Left ventricle myocardium superior (tissue), 1 donor: ENCODE measurements at regions not wholly inside any gene's neighbourhood (a gene's known extent, or its start where the extent isn't known, plus 50 kb on each side); places are given as distances from the start of the nearest gene placed in this dataset.

Source experiments
- ATAC-seq: fragments of 200-7000 bp; cut with Tn5 transposase; one replicate; pipeline ENCODE4 v1.9.1; 2020; ENCODE audit warnings: mild to moderate bottlenecking, moderate library complexity
- DNase-seq: peaks from one replicate; pipeline ENCODE4 v3.0.0-alpha.2; 2020
- intact Hi-C: fragments of 100-400 bp; cut with micrococcal nuclease; formaldehyde crosslinking; loops from one replicate; pipeline ENCODE4 v1.11.0; 2022
- donor health status: DM: no; HTN: yes; CAD: no; lungs with severe emphysema.

GRCh38 chr7:68998136-68998535 lies 600.1 kb upstream of the AUTS2 start:
- DNase-seq, result no peak
- no peak for ATAC-seq
- intact Hi-C loops, result no loop called here

DNA sequence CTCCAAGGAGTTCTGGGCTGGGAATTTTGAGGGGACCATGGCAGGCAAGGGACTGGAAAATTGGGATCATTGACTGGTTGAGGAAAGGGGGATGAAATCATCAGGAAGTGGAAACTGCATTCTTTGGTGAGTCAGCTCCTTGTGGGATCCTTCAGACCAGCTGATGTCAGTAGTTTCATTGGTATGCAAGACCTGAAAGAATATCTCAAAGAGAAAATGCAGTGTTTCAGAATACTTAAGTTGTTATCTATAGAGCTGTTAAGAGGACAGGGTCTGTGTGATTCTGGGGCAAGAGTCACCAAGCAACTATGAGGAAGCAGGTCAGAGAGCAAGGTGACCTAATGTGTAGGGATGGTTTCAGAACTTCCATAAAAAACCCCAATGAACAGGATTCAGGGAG lies 595.9 kb upstream of the AUTS2 start:
- DNase-seq (no peak), ATAC-seq (no peak)
- intact Hi-C loops, result no loop called here

DNA sequence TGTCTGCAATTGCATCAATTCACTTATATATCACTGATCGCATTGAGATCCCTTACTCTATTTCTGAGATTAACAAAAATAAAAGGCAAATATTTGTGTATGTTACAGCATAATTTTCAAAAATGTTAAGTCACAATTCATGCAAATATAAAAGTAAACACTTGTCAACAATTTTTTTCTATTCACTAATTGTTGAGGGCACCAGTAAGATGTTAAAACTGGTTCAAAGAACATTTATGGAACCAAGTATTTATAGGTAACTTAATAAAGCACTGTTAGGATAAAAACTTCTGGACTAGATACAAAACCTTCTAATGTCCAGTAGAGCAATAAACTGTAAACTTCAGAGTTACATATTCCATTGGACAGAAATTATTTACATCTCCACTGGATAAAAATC lies 586.1 kb upstream of the AUTS2 start:
- intact Hi-C loops, result no loop called here
- no peak for ATAC-seq
- DNase-seq, result no peak

DNA sequence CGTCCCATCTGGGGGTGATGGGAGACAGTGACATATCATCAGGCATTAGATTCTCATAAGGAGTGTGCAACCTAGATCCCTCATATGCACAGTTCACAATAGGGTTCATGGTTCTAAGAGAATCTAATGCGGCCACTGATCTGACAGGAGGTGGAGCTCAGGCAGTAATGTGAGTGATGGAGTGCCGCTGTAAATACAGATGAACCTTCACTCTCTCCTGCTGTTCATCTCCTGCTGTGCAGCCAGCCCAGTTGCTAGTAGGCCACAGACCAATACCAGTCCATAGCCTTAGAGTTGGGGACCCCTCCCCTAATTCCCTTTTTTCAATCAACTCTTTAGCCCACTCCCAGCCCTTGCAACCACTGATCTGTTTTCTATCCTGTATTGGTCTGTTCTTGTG lies 581.1 kb upstream of the AUTS2 start:
- DNase-seq (no peak), ATAC-seq (no peak)
- intact Hi-C loops, result no loop called here

GRCh38 chr7:69018200-69018599 lies 580.1 kb upstream of the AUTS2 start:
- intact Hi-C loops, result no loop called here
- ATAC-seq, result no peak
- DNase-seq, result no peak

DNA sequence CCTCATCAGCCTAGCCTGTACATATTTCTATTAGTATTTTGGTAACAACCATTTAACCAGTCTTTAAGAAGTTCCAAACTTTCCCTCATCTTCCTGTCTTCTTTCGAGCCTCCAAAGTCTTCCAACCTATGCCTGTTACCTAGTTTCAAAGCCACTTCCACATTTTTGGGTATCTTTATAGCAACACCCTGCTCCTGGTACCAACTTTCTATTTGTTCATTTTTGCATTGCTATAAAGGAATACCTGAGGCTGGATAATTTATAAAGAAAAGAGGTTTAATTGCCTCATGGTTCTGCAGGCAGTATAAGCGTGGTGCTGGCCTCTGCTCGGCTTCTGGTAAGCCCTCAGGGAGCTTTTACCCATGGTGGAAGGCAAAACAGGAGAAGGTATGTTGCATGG lies 578.8 kb upstream of the AUTS2 start:
- DNase-seq, result no peak
- intact Hi-C loops, result no loop called here
- no peak for ATAC-seq

DNA sequence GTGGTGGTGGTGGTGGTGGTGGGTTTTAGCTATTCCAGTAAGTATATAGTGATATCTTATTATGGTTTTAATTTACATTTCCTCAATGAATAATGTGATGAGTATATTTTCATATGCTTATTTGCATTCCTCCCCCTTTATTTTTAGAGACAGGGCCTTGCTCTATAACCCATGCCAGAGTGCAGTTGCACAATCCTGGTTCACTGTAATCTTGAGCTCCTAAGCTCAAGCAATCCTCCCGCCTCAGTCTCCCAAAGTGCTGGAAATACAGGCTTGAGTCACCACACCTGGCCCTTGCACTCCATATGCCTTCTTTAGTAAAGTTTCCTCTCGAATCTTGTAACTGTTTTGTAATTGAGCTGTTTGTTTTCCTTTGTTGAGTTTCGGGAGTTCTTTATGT lies 577.7 kb upstream of the AUTS2 start:
- ATAC-seq, result no peak
- no peak for DNase-seq
- intact Hi-C loops, result no loop called here

DNA sequence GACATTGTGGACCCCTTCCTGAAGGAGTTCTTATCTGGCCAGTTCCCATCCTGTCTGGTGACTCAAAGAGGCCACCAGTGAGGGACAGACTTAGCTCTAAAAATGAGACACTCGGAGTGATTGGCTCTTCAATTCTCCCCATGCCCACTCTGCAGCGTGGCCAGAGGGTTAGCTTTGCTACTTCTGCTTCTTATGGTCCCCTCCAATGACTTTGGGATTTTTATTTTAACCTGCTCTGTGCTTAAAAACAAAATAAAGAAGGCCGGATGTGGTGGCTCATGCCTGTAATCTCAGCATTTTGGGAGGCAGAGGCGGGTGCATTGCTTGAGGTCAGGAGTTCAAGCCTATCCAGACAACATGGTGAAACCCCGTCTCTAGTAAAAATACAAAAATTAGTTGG lies 573.0 kb upstream of the AUTS2 start:
- intact Hi-C loops, result no loop called here
- no peak for ATAC-seq
- no peak for DNase-seq

DNA sequence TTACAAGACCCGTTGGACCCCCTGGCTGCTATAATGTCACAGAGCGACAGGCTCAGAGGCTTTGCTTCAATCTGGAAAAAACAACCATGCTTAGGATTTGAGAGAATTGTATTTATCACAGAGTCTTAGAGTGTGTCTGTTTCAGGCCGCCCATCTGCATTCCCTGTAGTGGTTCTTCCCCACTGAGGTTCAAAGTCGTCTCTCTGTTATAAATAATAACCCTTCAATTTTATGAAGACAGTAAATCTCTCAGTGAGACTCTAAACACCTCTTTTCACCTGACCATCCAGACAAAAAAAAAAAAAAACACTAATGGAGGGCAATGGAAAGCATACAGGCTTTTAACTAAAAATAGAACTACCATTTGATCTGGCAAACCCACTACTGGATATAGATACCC lies 565.4 kb upstream of the AUTS2 start:
- no peak for ATAC-seq
- no peak for DNase-seq
- intact Hi-C loops, result no loop called here

DNA sequence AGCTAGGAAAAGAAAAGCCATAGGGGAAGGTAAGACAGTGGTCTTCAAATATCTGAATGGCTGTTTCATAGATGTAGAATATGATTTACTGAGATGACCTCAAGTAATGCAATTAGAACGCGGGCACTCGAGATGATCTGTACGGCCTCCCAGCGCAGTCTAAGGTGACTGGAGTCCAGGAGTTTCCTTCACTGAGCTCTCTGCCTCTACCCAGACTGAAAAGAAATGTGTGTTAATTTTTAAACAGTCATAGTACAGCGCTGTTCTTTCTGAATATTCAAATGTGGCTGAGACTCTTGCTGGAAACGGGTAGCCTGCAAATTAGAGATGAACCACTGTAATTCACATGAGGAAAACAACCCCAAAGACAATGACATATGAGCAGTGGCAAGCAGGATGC lies 562.4 kb upstream of the AUTS2 start:
- ATAC-seq (no peak), DNase-seq (no peak)
- intact Hi-C loops, result no loop called here

DNA sequence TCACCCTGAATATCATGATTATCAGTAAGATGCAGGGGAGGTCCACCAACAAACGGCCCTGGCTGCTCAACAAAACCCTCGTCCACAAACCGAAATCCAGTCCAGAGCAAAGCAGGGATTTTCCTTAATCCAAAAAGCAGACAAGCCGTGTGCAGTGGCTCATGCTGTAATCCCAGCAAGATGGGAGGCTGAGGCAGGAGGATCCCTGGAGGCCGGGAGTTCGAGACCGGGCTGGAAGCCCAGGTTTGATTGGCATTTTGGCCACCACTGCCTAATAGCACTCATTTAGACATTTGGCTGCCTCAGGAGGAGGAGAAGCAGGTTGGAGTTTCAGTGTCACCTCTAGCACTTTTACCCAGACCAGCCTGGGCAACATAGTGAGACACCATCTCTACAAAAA lies 562.0 kb upstream of the AUTS2 start:
- intact Hi-C loops, result no loop called here
- no peak for DNase-seq
- no peak for ATAC-seq

- intact Hi-C loops, result no loop called here
- no peak for DNase-seq
Observed at GRCh38 chr7:69038915-69039314, 559.4 kb upstream of the AUTS2 start.

DNA sequence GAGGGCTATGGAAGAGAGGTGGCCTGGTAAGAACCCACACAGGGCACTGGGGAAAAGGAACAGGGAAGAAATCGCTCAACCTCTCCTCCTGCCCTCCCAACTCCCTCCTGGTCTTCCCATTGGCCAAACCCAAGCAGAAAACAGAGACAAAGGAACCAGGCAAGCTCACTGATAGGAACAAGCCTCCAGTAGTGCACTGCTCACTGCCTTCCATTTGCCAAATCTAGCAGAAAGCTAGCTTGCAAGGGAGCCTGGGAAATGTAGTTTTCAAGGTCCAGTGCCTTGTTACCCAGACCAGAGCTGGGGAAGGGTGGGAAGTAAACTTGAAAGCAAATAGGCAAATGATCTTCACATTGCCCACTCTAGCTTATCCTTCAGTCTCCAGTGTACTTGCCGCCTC lies 556.1 kb upstream of the AUTS2 start:
- intact Hi-C loops, result no loop called here
- DNase-seq, result no peak
- no peak for ATAC-seq

More at GRCh38 chr7:69038915-69039314, 559.4 kb upstream of the AUTS2 start:
- ATAC-seq, result no peak

DNA sequence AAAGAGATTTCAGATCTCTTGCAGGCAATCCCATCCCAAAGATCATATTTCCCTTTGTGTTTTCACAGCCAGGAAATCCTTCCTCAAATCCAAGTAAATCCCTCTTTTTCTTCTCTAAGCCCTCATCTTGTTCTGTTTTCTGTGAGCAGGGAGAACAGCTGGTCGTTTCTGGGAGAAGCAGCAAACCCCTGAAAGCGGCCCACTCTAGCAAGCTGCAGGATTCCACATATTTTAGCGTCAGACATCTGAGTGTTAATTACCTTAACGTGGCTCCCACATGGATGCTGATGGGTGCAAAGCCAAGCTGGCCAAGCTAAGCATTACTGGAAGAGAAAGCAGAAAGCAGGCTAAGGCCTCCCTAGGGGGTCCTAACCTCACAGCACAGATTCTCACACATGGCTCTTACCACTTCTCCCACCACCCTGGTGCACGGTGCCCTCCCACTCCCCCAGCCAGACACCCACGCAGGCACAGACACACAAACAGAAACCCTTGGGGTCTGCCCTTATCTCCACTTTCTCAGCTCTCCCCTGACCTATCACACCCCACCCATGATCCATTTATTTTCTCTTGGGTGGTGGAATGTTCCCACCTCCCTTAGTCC lies 551.0 kb upstream of the AUTS2 start:
- no peak for DNase-seq
- no peak for ATAC-seq
- intact Hi-C loops, result no loop called here

DNA sequence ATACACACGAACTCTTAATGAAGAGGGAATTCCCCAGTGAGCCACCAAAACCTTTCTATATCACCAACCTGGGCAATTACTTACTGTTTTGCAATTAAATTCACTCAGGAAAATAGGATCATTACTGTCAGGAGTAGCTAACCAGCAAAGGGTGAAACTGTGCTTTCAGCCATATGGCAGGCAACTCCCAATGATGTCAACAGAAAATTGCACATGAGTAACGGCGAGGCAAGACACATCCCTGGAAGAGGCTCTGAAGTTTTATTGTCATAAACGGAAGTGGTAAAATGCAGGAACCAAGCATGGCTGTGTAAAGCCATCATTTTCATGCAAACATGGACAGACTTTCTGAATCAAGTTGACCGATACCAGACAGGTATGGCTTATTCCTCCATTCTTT lies 548.9 kb upstream of the AUTS2 start:
- intact Hi-C loops, result no loop called here
- DNase-seq, result no peak

GRCh38 chr7:69052447-69052846 lies 545.8 kb upstream of the AUTS2 start:
- ATAC-seq, result no peak
- intact Hi-C loops, result no loop called here
- DNase-seq, result no peak

More for the DNA sequence above, 548.9 kb upstream of the AUTS2 start:
- no peak for ATAC-seq

DNA sequence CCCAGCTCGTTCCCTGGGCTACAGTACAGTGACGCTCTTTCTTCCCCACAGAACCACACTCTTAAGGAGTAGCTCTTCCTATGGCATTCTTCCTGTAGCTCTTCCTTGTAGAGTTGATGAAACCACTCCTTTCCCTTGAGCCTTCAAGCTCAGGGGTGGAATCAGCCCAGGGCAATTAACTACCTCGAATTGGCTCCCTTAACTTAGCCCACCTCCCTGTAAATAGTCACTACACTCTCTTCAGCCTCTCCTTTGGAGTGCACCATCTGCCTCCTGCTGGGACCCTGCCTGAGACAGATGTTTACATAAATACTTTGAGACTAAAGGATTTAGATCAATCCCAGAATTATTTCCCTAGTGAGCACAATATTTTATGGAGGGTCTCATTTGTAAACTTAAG lies 537.8 kb upstream of the AUTS2 start:
- intact Hi-C loops, result no loop called here
- ATAC-seq (no peak), DNase-seq (no peak)

- no peak for DNase-seq
- intact Hi-C loops, result no loop called here
- ATAC-seq, result no peak
Observed at GRCh38 chr7:69062020-69062765, 536.1 kb upstream of the AUTS2 start.

GRCh38 chr7:69067397-69067796 lies 530.9 kb upstream of the AUTS2 start:
- DNase-seq (no peak), ATAC-seq (no peak)
- intact Hi-C loops, result no loop called here

GRCh38 chr7:69070476-69070875 lies 527.8 kb upstream of the AUTS2 start:
- DNase-seq, result no peak
- intact Hi-C loops, result no loop called here
- no peak for ATAC-seq

DNA sequence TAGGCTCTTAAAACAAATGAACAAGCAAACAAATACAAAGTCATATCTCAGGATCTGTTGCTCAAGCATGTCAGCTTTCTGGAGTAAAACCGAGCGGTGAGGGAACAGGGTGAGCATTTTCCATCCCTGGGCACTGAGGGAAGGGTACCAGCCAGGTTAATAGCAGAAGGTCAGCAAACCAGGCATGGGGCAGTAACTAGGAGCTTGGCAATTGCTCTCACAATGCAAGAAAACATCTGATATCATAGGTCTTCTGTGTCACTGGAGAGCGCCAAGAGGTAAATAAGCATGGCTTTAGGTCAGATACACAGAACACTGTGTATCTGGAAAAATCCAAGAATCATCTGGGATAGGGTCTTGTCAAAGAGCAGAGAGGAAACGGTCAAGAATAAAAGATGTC lies 521.7 kb upstream of the AUTS2 start:
- no peak for DNase-seq
- intact Hi-C loops, result no loop called here
- no peak for ATAC-seq
